GM23248 (cell line): ENCODE measurements at regions not wholly inside any gene's neighbourhood (a gene's known extent, or its start where the extent isn't known, plus 50 kb on each side); places are given as distances from the start of the nearest gene placed in this dataset.

ENCODE experiments used
- EZH2 ChIP-seq: fragments of 200-600 bp; sonication (generic); IDR thresholded peaks from 2 replicates; pipeline ENCODE4 v1.6.1; 2018; ENCODE audit warnings: antibody characterized with exemption, mild to moderate bottlenecking; ENCODE audit not compliant: insufficient read depth, poor library complexity, severe bottlenecking
- EZH2phosphoT487 ChIP-seq: fragments of 200-600 bp; sonication (generic); IDR thresholded peaks from 2 replicates; pipeline ENCODE4 v1.6.1; 2018; ENCODE audit warnings: antibody characterized with exemption, moderate library complexity, mild to moderate bottlenecking, low read depth; ENCODE audit not compliant: insufficient read depth

GRCh38 chr15:46365572-46365971 is 730.7 kb downstream of the SQOR start:
- TF ChIP-seq EZH2phosphoT487 (no peak), EZH2 (no peak)
